ENCODE measurements at regions not wholly inside any gene's neighbourhood (a gene's known extent, or its start where the extent isn't known, plus 50 kb on each side); places are given as distances from the start of the nearest gene placed in this dataset.

DNA sequence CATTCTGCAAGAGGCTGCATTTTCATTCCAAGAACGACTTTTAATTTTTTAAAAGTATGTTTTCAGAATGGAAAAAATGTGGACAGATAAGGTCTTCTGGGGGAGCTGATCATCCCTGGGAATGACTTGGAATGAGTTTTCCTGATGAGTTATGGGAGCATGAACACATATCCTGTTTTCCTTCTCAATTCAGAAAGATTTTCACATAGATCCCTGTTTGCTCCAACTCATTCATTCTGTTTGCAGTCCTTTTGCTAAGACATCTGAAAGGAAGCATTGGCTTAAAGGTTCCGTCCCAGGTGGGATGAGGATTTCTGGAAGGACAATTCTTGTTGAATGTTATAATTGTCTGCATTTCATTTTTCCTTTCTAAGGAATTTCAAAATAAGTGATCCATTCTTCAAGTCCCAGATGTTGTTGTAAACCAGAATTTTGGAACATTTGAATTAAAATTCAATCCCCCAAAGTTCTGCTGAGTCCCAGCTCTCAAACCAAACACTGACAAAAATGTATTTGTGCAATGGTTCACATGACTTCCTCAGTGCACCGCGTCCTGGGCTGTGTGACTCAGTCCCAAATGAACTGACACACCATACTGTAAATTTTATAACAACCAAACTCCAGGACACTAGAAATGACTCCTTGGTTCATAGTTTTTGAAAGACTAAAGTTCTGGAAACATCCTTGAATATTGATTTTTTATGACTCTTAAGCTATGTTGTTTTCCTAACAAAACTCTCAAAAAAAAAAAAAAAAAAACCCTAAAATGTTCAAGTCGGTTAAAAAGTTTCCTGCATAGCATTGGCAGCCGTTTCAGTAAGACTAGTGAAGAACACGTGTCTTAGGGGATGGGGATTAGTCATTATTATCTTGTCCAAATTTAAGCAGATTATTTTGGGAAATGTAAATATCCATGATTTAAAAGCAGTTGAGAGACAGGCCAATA lies 281.8 kb upstream of the TCF4 start:
- Mint-ChIP-seq H3K27me3 (no peaks in the 10 kb centered on the region), H3K27ac (no peak overlapping the region), H3K4me3 (no peak overlapping the region), H3K9me3 (no peaks in the 10 kb centered on the region), H3K4me1 (no peaks in the 10 kb centered on the region), H3K36me3 (no peaks in the 10 kb centered on the region)

DNA sequence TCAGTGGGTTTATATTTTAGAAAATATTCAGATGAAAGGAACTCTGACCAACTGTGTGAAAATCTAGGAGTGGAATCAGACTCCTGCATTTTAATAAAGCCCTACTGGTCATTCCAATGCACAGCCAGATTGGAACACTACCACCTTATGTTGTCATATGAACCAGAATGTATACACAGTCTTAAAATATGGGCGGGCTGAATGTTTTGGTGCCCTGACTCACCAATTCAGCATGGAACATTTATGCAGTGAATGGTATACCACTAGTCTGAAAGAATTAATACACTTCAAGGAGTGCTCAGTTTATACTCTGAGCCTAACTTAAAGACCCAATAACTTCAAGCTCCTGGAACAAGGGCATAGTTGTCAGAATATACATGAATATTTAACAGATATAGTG lies 280.9 kb upstream of the TCF4 start:
- Mint-ChIP-seq H3K27me3 (no peaks in the 10 kb centered on the region), H3K36me3 (no peaks in the 10 kb centered on the region), H3K4me1 (no peaks in the 10 kb centered on the region), H3K4me3 (no peak overlapping the region), H3K27ac (no peak overlapping the region), H3K9me3 (no peaks in the 10 kb centered on the region)

DNA sequence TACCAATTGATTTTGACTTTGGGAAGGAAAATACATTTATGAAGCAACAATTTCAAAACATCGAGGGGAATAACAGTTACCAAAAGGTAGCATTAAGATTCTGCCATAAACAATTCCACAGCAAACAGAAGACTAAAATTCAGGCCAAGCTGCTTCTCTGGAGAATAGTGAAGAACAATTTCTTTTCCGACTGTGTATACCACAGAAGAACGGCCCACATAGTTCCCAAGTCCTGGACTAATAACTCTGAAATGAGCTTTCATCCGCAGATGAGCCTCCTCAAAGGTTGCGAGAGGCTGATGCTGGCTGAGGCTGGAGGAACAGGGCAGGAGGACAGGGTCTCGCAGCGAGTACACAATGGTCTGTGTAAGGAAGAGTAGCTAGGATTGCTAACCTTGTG lies 278.9 kb upstream of the TCF4 start:
- Mint-ChIP-seq H3K4me1 (no peaks in the 10 kb centered on the region), H3K9me3 (no peaks in the 10 kb centered on the region), H3K27me3 (no peaks in the 10 kb centered on the region), H3K4me3 (no peak overlapping the region), H3K27ac (no peak overlapping the region), H3K36me3 (no peaks in the 10 kb centered on the region)

DNA sequence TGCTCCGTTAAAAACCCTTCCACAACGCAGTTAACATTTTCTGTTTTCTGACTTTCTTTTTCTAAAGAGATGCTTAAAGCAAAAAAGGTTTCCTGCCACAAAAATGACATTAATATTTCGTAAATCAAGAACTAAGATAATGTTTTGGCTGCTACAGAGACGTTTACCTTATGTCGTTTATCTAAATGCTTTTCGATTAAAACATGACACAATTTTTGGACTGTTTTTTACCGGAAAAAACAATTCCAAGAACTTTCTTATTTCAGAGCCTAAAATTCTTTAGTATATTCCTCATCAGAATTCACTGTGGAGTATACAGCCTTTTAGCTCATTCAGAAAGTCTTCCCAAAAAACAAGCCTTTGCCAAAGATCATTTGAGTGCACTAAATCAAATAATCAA lies 278.0 kb upstream of the TCF4 start:
- Mint-ChIP-seq H3K27me3 (no peaks in the 10 kb centered on the region), H3K36me3 (no peaks in the 10 kb centered on the region), H3K4me1 (no peaks in the 10 kb centered on the region), H3K27ac (no peak overlapping the region), H3K9me3 (no peaks in the 10 kb centered on the region), H3K4me3 (no peak overlapping the region)

DNA sequence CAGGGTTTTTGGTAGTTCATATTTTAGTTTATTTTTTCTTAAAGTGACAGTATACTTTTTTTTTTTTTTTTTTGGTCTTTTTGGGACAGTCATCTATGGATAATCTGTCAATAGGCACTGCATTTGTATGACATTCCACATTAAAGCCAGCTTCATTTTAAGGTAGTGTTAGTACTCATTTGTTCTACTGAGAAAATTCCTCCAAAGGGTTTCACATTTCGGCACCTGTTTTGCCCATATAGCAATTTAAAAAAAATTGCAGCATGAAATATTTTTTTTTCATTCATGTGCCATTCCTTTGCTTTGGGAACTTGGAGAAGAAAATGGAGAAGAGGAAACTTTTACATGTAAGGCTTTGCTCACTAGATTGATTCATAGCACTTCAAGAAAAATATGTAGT lies 276.3 kb upstream of the TCF4 start:
- Mint-ChIP-seq H3K27ac (no peak overlapping the region), H3K27me3 (no peaks in the 10 kb centered on the region), H3K9me3 (no peaks in the 10 kb centered on the region), H3K4me1 (no peaks in the 10 kb centered on the region), H3K4me3 (no peak overlapping the region), H3K36me3 (no peaks in the 10 kb centered on the region)

DNA sequence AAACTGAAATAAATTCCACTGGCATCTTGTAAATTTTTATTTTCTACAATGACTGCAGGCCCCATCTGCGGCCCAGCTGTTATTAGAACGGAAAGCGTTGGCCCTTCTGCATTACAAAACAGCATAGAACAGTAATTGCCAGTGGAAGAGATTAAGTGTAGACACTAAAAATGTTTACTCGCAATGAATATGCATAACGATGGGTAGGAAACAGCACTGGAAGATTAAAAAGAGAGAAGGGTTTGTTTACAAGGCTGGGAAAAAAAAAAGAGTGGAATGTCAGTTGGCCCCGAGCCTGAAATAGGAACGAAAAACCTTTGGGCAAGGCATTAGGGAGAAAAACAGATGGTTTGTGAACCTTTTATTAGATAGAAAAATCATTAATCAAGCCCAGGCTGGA lies 275.9 kb upstream of the TCF4 start:
- no peaks in the 10 kb centered on the region for H3K27me3 Mint-ChIP-seq
- no peaks in the 10 kb centered on the region for H3K36me3 Mint-ChIP-seq
- H3K9me3 Mint-ChIP-seq: no peaks in the 10 kb centered on the region
- no peaks in the 10 kb centered on the region for H3K4me1 Mint-ChIP-seq
- no peak overlapping the region for H3K4me3 Mint-ChIP-seq
- H3K27ac Mint-ChIP-seq: no peak overlapping the region

DNA sequence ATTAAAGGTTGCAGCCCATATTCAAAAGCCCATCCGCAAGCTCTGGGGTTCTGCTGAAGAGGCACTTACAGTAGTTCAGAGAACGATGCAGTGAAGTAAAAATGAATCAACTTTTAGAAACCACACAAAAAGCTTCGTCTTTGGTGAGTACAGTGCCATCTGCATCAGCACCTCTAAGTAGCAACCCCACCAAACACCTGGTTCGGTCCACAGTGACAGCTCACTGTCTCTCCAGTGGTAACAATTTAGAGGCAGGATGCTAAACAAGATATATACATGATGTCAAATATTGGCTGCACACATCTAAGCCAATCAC lies 275.4 kb upstream of the TCF4 start:
- H3K27ac Mint-ChIP-seq: no peak overlapping the region
- no peaks in the 10 kb centered on the region for H3K9me3 Mint-ChIP-seq
- H3K4me1 Mint-ChIP-seq: no peaks in the 10 kb centered on the region
- H3K36me3 Mint-ChIP-seq: no peaks in the 10 kb centered on the region
- no peak overlapping the region for H3K4me3 Mint-ChIP-seq
- H3K27me3 Mint-ChIP-seq: no peaks in the 10 kb centered on the region

DNA sequence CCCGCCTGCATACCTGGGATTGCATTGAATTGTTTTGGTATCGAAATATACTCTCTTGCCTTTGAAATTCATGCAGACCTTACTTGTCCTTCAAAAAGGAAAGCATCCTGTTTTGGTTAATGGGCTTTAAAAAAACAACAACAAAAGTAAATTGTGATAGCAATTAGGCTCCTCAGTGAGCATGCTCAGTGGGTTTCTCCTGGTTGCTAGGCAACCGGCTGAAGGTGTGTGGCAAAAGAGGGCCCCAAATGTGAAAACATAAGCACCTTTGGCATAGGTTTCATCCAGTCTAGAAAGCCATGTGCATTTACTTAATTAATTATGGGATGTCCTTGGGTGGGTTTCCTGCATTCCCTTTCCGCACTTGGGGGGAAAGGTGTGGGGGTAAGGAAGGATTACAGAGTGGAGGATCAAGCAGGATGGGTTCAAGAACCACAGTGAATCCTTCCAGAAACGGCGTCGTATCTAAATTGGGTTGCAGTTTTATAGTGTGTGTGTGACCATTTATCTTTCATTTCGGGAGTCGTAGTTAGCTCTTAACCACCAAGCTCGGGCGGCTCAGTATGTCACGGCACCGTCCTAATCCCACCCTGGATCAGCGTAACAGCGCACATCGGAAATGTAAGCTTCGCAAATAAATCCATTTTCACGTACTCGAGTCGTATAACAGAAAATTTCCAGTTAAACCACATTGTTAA lies 274.9 kb upstream of the TCF4 start:
- Mint-ChIP-seq H3K4me3 (no peak overlapping the region), H3K9me3 (no peaks in the 10 kb centered on the region), H3K27ac (no peak overlapping the region), H3K4me1 (no peaks in the 10 kb centered on the region), H3K27me3 (no peaks in the 10 kb centered on the region), H3K36me3 (no peaks in the 10 kb centered on the region)

DNA sequence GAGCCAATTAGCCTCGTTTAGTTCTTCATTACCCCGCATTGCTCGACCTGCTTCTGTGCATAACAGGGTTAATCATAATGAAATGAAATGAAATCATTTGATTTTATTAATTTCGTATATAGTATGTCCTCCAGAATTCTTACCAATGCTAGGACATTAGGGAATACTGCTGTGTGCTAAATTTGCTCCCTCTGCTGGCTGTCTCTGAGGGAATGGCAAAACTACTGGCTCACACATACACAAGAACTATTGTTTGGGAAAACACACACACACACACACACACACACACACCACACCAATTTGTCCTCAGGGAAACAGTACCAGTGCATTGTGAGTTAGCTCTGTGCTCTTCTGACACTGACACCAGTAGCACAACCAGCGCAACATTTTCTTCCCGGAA lies 273.3 kb upstream of the TCF4 start:
- no peaks in the 10 kb centered on the region for H3K27me3 Mint-ChIP-seq
- H3K27ac Mint-ChIP-seq: no peak overlapping the region
- no peaks in the 10 kb centered on the region for H3K36me3 Mint-ChIP-seq
- H3K9me3 Mint-ChIP-seq: no peaks in the 10 kb centered on the region
- no peak overlapping the region for H3K4me3 Mint-ChIP-seq
- no peaks in the 10 kb centered on the region for H3K4me1 Mint-ChIP-seq

DNA sequence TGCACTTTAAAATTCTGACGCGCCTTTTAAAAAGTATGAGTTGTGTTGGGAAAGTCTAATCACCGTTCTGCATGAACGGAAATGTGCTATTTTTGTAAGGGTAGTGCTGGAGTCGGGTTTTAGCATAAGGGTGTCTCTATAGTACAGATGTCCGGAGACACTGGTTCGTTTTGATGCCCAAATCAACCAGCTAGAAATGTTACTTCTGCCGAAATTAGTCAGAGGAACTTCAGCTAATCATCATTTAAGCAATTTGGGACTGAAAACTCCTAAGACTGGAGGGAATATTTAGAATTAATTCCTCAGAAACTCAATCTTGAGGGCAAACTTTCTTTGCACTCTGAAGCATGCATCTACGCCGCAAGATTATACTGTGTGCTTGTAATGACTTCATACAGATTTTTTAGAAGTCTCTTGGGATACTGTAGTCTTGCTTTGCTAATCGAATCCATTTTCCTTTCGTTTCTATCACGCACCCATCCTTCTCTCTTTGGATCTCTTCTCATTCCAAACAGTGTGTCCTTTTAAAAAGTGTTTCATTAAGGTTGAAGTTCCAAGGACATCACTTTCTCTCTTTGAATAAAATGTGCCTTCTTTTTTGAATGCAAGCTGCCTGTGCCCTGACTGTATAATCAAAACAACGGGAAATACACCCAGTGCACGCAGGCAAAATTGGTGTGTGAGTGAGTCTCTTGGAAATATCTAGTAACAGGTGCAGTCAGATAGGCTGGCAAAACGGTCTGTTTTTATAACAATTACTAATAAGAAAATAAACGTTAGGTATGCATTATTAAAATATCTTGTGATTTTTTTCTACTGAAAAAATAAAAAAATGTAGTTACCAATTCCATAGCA lies 270.9 kb upstream of the TCF4 start:
- H3K27ac Mint-ChIP-seq: no peak overlapping the region
- H3K9me3 Mint-ChIP-seq: peaks cover 5% of the 10 kb centered on the region
- H3K36me3 Mint-ChIP-seq: no peaks in the 10 kb centered on the region
- no peak overlapping the region for H3K4me3 Mint-ChIP-seq
- H3K27me3 Mint-ChIP-seq: no peaks in the 10 kb centered on the region
- no peaks in the 10 kb centered on the region for H3K4me1 Mint-ChIP-seq

DNA sequence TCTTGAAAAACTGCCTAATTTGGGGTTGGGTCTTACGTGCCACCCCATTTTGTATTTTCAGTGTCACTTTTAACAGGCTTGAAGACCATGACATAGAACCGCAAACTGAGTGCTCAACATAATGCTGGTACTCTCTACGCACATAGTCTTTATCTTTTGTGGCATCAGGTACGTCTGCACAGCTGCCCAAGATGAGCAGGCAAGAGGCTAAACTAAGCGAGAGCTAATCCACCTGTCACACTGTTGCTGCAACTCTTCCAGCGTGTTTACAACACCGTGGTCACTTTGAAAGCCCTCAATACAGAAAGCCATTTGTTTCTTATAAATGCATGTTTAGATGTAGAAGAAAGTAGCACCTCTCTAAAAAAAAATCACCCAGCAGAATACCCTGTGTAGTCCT lies 270.0 kb upstream of the TCF4 start:
- no peak overlapping the region for H3K4me3 Mint-ChIP-seq
- no peak overlapping the region for H3K27ac Mint-ChIP-seq
- no peaks in the 10 kb centered on the region for H3K27me3 Mint-ChIP-seq
- H3K36me3 Mint-ChIP-seq: no peaks in the 10 kb centered on the region
- H3K4me1 Mint-ChIP-seq: no peaks in the 10 kb centered on the region
- H3K9me3 Mint-ChIP-seq: peaks cover 5% of the 10 kb centered on the region

DNA sequence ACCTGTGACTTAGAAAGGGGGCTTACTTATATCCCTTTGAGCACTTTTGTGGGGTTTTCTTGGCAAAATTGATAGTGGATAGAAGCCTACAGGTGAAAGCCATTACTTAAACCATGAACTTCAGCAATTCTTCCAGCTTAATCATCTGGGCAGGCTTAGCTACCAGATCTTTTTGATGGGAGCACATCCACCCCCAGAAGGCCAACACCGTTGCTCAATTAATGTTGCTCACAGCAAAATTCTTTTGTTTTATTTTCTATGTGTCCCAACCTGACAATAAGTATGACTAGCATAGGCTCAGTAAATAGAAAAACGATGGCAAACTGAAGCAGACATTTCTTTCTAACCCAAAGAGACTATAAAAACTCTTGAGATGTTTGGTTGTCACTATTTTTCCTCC lies 269.4 kb upstream of the TCF4 start:
- H3K36me3 Mint-ChIP-seq: no peaks in the 10 kb centered on the region
- H3K9me3 Mint-ChIP-seq: peaks cover 5% of the 10 kb centered on the region
- no peak overlapping the region for H3K27ac Mint-ChIP-seq

DNA sequence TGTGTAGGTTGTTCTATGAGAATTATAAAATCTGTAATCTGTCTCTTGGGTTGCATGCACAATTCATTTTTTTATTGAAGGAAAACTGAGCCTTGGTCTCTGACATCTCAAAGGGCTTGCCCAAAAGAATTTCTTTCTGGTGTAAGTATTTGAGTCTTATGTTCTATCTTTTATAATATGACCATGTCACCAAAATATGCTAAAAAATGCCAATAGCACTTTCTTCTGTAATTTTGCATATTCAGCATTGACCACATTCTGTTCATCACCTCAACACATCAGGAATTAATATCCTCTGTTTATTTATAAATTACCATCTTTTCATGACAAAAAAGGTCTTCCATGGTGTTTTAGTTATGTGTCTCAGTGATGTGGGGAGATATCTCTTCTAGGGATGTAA lies 268.7 kb upstream of the TCF4 start:
- Mint-ChIP-seq H3K4me3 (no peak overlapping the region), H3K36me3 (no peaks in the 10 kb centered on the region), H3K4me1 (no peaks in the 10 kb centered on the region), H3K27ac (no peak overlapping the region), H3K9me3 (peaks cover 5% of the 10 kb centered on the region), H3K27me3 (no peaks in the 10 kb centered on the region)

More for the DNA sequence above, 269.4 kb upstream of the TCF4 start:
- H3K4me1 Mint-ChIP-seq: no peaks in the 10 kb centered on the region
- no peak overlapping the region for H3K4me3 Mint-ChIP-seq
- H3K27me3 Mint-ChIP-seq: no peaks in the 10 kb centered on the region

DNA sequence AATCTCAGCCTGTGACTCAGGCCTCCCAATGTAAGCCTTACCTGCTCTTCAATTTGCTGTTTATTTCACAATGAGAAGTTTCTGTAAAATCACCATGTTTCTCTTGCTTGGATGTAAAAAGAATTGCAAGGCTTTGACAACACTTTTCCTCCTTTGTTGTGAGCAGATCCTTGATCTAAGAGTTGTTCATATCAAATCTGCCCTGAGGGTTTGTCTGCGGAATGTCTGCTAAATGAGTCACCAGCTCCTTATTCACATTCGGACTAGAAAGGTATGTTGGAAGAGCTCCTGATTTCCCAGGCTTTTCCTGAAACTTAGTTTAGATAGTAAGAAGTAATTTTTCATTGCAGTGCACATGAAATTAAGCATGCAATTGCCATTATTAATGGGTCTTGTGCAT lies 268.2 kb upstream of the TCF4 start:
- H3K27me3 Mint-ChIP-seq: no peaks in the 10 kb centered on the region
- no peaks in the 10 kb centered on the region for H3K4me1 Mint-ChIP-seq
- H3K27ac Mint-ChIP-seq: no peak overlapping the region
- H3K4me3 Mint-ChIP-seq: no peak overlapping the region
- no peaks in the 10 kb centered on the region for H3K36me3 Mint-ChIP-seq
- peaks cover 5% of the 10 kb centered on the region for H3K9me3 Mint-ChIP-seq

DNA sequence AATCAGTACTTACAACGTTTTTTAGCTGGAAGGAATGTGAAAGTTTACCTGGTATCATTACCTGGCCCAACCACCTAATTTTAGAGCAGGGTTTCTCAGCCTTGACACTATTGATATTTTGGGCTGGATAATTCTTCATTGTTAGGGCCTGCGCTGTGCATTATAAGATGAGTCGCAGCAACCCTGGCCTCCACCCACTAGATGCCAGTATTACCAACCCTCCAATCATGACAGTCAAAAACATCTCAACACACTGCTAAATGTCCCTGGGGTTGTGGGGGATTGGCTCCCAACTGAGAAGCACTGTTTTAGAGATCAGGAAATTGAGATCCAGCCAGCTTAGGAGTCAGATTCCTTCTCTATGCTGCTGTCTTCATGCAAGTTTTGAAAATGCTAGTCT lies 265.3 kb upstream of the TCF4 start:
- Mint-ChIP-seq H3K27me3 (no peaks in the 10 kb centered on the region), H3K4me1 (no peaks in the 10 kb centered on the region), H3K9me3 (peaks cover 5% of the 10 kb centered on the region), H3K4me3 (no peak overlapping the region), H3K36me3 (no peaks in the 10 kb centered on the region), H3K27ac (no peak overlapping the region)

DNA sequence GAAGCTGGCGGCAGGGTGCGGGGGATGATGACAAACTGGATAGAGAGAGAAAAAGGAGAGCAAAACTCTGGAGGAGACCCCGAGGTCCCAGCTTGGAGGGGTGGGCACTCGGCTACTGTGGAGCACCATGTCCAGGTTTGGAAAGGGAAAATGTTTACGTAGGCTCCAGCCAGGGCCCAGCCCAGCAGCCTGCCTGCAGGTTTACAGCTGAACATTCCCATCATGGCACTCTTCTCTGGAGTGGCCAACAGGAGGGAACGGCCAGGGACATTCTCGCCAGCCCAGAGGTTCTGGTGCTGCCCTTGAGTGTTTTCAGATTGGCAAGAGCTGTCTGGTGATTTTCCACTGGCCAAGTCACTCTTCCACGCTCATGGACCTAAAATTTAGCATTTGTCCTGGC lies 262.9 kb upstream of the TCF4 start:
- no peaks in the 10 kb centered on the region for H3K36me3 Mint-ChIP-seq
- no peaks in the 10 kb centered on the region for H3K27me3 Mint-ChIP-seq
- H3K4me3 Mint-ChIP-seq: no peak overlapping the region
- H3K27ac Mint-ChIP-seq: no peak overlapping the region
- H3K9me3 Mint-ChIP-seq: peaks cover 10% of the 10 kb centered on the region
- H3K4me1 Mint-ChIP-seq: no peaks in the 10 kb centered on the region

All from activated naive CD4-positive, alpha-beta T cell treated with anti-CD3 and anti-CD28 coated beads, Interleukin-2, amount 50 U/mL, for 24 hours (primary cell).